ENCODE measurements at regions not wholly inside any gene's neighbourhood (a gene's known extent, or its start where the extent isn't known, plus 50 kb on each side); places are given as distances from the start of the nearest gene placed in this dataset.

DNA sequence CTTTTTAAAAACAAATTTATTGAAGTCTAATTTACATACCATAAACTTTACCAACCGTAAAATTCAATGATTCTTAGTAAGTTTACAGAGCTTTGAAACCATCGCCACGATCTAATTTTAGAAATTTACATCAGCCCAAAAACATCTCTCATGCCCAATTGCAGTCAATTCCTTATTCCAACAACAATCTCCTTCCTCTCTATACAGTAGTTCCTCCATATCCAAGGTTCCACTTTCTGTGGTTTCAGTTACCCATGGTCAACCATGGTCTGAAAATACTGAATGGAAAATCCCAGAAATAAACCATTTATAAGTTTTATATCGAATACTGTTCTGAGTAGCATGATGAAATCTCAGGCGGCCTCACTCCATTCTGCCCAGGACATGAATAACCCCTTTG, 183.4 kb upstream of the ADCY1 start (continued):
- TF ChIP-seq TAF1 (IDR thresholded peaks at IDR 0.05; ENCODE audit: borderline replicate concordance, low read depth, low read length) (no peak), MTA3 (IDR thresholded peaks at IDR 0.05; ENCODE audit: borderline replicate concordance, low read length) (no peak), RUNX3 (IDR thresholded peaks at IDR 0.05; ENCODE audit: low read length) (no peak), RAD51 (IDR thresholded peaks at IDR 0.05) (no peak)

DNA sequence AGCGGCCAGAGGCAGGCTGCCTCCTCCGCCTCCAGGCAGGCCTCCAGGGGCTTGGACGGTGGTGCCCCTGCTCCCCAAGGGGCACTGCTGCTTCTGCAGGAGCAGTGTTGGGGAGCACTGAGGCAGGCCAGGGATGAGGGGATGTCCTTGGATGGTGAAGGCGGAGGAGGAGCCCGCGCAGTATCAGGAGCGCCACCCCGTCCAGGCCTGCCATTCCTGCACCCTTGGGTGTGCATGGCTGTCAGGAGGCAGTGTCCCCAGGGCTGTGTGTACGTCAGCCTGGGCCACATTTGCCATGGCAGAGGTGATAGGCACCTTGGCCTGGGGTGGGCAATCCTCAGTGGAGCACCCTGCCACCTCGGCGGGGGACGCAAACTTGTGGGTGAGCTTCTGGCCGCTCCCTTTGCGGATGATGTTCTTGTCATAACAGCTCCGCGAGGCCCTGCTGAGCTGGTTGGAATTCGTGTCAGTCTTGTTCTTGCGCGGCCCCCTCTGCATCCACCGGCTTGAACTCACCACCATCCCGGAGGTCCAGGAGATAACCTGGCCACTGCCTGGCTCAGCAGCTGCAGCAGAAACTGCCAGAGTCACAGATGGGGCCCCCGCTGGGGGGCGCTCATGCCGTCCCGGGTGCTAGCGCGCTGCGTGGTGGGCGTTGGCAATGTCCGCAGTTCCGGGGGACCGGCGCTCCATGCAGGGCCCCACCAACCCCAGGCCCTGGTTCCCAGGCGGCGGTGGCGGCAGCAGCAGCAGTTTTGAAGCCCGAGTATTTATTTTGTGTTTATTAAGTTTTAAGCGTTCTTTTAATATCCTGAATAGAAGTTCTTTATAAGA, 182.3 kb upstream of the ADCY1 start:
- ChIA-PET RAD21 (ENCODE audit: unreplicated experiment) (no interaction called here), POLR2A (no interaction called here), SMC1A (ENCODE audit: uncharacterized antibody, unreplicated experiment) (no interaction called here), CTCF (no interaction called here)
- Histone ChIP-seq H3K36me3 (ENCODE audit: control insufficient read depth in 2 of 2, insufficient read depth in 2 of 2, low read length in 1 of 2) (no peaks in the 10 kb centered on the region), H3K4me1 (ENCODE audit: control insufficient read depth, insufficient read depth, low read length) (no peaks in the 10 kb centered on the region), H3K4me3 (no peak overlapping the region), H4K20me1 (ENCODE audit: control insufficient read depth, insufficient read depth) (no peaks in the 10 kb centered on the region), H3K9me3 (replicated peaks; ENCODE audit: control insufficient read depth, insufficient read depth, low read length) (no peaks in the 10 kb centered on the region; the same call in 2 of the 3 replicates), H3K27me3 (replicated peaks in 1 of 2; ENCODE audit: control insufficient read depth in 2 of 2, insufficient read depth in 2 of 2, low read length in 1 of 2) (no peaks in the 10 kb centered on the region), H3K27ac (ENCODE audit: control insufficient read depth, insufficient read depth) (no peak overlapping the region), H3K79me2 (ENCODE audit: control insufficient read depth, insufficient read depth, low read length) (no peaks in the 10 kb centered on the region), H2AFZ (ENCODE audit: control insufficient read depth, low read depth, low read length) (no peak overlapping the region), H3K4me2 (ENCODE audit: control insufficient read depth, insufficient read depth) (no peak overlapping the region), H3K9ac (ENCODE audit: control insufficient read depth, insufficient read depth, low read length) (no peak overlapping the region)
- no peak for FAIRE-seq
- no peak for ATAC-seq
- in situ Hi-C loops (cut with MboI) = no loop called here
- BruUV-seq (replicated peaks) = no TSS peak
- no peak for DNase-seq (ENCODE audit: low read depth, low spot score)
- intact Hi-C loops (cut with micrococcal nuclease; ENCODE audit: unreplicated experiment) = no loop called here
- 75% methylated on average over 38 of the region's 38 CpGs for WGBS (ENCODE audit: insufficient coverage, insufficient replicate concordance, low lambda C conversion rate, missing lambda C conversion rate)
- TF ChIP-seq, protein P1, sequence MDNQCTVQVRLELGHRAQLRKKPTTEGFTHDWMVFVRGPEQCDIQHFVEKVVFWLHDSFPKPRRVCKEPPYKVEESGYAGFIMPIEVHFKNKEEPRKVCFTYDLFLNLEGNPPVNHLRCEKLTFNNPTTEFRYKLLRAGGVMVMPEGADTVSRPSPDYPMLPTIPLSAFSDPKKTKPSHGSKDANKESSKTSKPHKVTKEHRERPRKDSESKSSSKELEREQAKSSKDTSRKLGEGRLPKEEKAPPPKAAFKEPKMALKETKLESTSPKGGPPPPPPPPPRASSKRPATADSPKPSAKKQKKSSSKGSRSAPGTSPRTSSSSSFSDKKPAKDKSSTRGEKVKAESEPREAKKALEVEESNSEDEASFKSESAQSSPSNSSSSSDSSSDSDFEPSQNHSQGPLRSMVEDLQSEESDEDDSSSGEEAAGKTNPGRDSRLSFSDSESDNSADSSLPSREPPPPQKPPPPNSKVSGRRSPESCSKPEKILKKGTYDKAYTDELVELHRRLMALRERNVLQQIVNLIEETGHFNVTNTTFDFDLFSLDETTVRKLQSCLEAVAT (IDR thresholded peaks at IDR 0.05) = no peak
- TF ChIP-seq GABPA (IDR thresholded peaks at IDR 0.05; ENCODE audit: low read depth) = no peak
- TF ChIP-seq SRF (IDR thresholded peaks at IDR 0.05; ENCODE audit: low read depth in 2 of 2, low read length in 2 of 2) = no peak
- no peak for TF ChIP-seq NR2F1 (conservative IDR thresholded peaks at IDR 0.05)
- TF ChIP-seq, protein P2, sequence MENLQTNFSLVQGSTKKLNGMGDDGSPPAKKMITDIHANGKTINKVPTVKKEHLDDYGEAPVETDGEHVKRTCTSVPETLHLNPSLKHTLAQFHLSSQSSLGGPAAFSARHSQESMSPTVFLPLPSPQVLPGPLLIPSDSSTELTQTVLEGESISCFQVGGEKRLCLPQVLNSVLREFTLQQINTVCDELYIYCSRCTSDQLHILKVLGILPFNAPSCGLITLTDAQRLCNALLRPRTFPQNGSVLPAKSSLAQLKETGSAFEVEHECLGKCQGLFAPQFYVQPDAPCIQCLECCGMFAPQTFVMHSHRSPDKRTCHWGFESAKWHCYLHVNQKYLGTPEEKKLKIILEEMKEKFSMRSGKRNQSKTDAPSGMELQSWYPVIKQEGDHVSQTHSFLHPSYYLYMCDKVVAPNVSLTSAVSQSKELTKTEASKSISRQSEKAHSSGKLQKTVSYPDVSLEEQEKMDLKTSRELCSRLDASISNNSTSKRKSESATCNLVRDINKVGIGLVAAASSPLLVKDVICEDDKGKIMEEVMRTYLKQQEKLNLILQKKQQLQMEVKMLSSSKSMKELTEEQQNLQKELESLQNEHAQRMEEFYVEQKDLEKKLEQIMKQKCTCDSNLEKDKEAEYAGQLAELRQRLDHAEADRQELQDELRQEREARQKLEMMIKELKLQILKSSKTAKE (IDR thresholded peaks at IDR 0.05; ENCODE audit: low read depth, poor library complexity, severe bottlenecking) = no peak
- no peak for TF ChIP-seq MEF2B (IDR thresholded peaks at IDR 0.05; ENCODE audit: partially characterized antibody, poor library complexity, severe bottlenecking)
- TF ChIP-seq PAX5 (IDR thresholded peaks at IDR 0.05; ENCODE audit: borderline replicate concordance, low read depth, low read length) = no peak
- TF ChIP-seq POLR2AphosphoS5 (IDR thresholded peaks at IDR 0.05; ENCODE audit: low read length) = no peak
- TF ChIP-seq, protein P3, sequence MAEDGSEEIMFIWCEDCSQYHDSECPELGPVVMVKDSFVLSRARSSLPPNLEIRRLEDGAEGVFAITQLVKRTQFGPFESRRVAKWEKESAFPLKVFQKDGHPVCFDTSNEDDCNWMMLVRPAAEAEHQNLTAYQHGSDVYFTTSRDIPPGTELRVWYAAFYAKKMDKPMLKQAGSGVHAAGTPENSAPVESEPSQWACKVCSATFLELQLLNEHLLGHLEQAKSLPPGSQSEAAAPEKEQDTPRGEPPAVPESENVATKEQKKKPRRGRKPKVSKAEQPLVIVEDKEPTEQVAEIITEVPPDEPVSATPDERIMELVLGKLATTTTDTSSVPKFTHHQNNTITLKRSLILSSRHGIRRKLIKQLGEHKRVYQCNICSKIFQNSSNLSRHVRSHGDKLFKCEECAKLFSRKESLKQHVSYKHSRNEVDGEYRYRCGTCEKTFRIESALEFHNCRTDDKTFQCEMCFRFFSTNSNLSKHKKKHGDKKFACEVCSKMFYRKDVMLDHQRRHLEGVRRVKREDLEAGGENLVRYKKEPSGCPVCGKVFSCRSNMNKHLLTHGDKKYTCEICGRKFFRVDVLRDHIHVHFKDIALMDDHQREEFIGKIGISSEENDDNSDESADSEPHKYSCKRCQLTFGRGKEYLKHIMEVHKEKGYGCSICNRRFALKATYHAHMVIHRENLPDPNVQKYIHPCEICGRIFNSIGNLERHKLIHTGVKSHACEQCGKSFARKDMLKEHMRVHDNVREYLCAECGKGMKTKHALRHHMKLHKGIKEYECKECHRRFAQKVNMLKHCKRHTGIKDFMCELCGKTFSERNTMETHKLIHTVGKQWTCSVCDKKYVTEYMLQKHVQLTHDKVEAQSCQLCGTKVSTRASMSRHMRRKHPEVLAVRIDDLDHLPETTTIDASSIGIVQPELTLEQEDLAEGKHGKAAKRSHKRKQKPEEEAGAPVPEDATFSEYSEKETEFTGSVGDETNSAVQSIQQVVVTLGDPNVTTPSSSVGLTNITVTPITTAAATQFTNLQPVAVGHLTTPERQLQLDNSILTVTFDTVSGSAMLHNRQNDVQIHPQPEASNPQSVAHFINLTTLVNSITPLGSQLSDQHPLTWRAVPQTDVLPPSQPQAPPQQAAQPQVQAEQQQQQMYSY (CRISPR knock-in tag; IDR thresholded peaks at IDR 0.05) = no peak
- TF ChIP-seq DPF2 (IDR thresholded peaks at IDR 0.05) = no peak
- no peak for TF ChIP-seq PML (IDR thresholded peaks at IDR 0.05; ENCODE audit: low read length)
- TF ChIP-seq JUND (IDR thresholded peaks at IDR 0.05; ENCODE audit: low read depth, low read length) = no peak
- no peak for TF ChIP-seq SMAD5 (IDR thresholded peaks at IDR 0.05; ENCODE audit: low read depth)

All from GM12878 (cell line).